ENCODE measurements at regions not wholly inside any gene's neighbourhood (a gene's known extent, or its start where the extent isn't known, plus 50 kb on each side); places are given as distances from the start of the nearest gene placed in this dataset.

- no TSS peak for BruUV-seq (replicated peaks)
- intact Hi-C loops (cut with micrococcal nuclease): no loop called here
- peaks cover 19% of the 10 kb centered on the region for H3K27me3 ChIP-seq (ENCODE audit: insufficient read depth, low read length)
Observed at GRCh38 chr10:43970018-43970698, 321.5 kb upstream of the ZNF32 start.

DNA sequence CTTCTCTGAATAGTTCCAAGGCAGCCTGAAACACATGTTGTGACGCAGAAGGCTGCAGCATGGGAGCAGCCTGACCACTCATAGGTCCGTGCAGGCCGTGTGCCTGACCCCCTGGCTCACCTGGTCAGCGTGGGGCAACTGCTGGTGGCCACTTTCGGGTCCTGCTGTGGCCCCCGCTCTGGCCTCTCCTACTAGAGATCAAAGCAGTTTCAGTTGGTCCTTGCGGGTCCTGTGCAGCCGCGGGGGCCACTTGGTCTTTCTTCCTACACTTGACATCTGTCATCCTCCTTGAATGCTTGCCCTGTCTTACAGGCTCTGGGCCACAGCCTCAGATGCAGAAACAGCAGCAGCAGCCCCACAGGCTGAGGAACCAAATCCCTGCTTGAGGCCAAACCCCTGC, 320.8 kb upstream of the ZNF32 start:
- POLR2A ChIA-PET: no interaction called here
- TF ChIP-seq EZH2 (IDR thresholded peaks at IDR 0.05) (no peak), YY1 (IDR thresholded peaks at IDR 0.05; ENCODE audit: extremely low read depth, insufficient replicate concordance, low read depth, low read length) (no peak), JUND (IDR thresholded peaks at IDR 0.05) (no peak), EZH2phosphoT487 (IDR thresholded peaks at IDR 0.05; ENCODE audit: borderline replicate concordance) (no peak), CTCF (IDR thresholded peaks at IDR 0.05 in 2 of 3, conservative IDR thresholded peaks at IDR 0.05 in 1 of 3; ENCODE audit: borderline replicate concordance in 1 of 3, insufficient read depth in 1 of 3, low read depth in 2 of 3, low read length in 2 of 3) (no peak), ATF3 (IDR thresholded peaks at IDR 0.05) (no peak), EGR1 (IDR thresholded peaks at IDR 0.05; ENCODE audit: low read depth) (no peak), CBX3 (IDR thresholded peaks at IDR 0.05; ENCODE audit: low read depth) (no peak), MAX (IDR thresholded peaks at IDR 0.05) (no peak), POLR2A (IDR thresholded peaks at IDR 0.05; ENCODE audit: borderline replicate concordance, extremely low read depth, insufficient read depth, insufficient read length) (no peak), ZNF274 (IDR thresholded peaks at IDR 0.05; ENCODE audit: low read depth, low read length) (no peak), SP1 (IDR thresholded peaks at IDR 0.05; ENCODE audit: low read depth) (no peak), ELF1 (IDR thresholded peaks at IDR 0.05; ENCODE audit: borderline replicate concordance, low read depth) (no peak), FOSL1 (IDR thresholded peaks at IDR 0.05; ENCODE audit: low read depth) (no peak), CEBPB (IDR thresholded peaks at IDR 0.05; ENCODE audit: low read depth) (no peak), SIN3A (IDR thresholded peaks at IDR 0.05; ENCODE audit: low read depth) (no peak), POLR2AphosphoS5 (IDR thresholded peaks at IDR 0.05; ENCODE audit: low read depth, low read length) (no peak)

More at GRCh38 chr10:43970018-43970698, 321.5 kb upstream of the ZNF32 start:
- H3K36me3 ChIP-seq (ENCODE audit: control insufficient read depth in 1 of 2, insufficient read depth in 2 of 2, low read length in 2 of 2): no peaks in the 10 kb centered on the region
- H3K27ac ChIP-seq (ENCODE audit: low read depth, low read length): no peak overlapping the region
- DNase-seq (ENCODE audit: low read depth, low spot score) (no peak), ATAC-seq (no peak)
- RAD21 ChIA-PET (ENCODE audit: low non-redundant PET in 1 of 2, low total read pairs in 2 of 2, uncharacterized antibody in 2 of 2, unreplicated experiment in 2 of 2): no interaction called here
- POLR2A ChIA-PET: no interaction called here
- H2AFZ ChIP-seq (ENCODE audit: low read depth, low read length, poor library complexity, severe bottlenecking): no peak overlapping the region
- H3K4me3 ChIP-seq (replicated peaks in 1 of 2; ENCODE audit: low read depth in 1 of 2, low read length in 2 of 2): no peak overlapping the region
- TF ChIP-seq SP1 (IDR thresholded peaks at IDR 0.05; ENCODE audit: low read depth) (no peak), EZH2 (IDR thresholded peaks at IDR 0.05) (no peak), JUND (IDR thresholded peaks at IDR 0.05) (no peak), MAX (IDR thresholded peaks at IDR 0.05) (no peak), EGR1 (IDR thresholded peaks at IDR 0.05; ENCODE audit: low read depth) (no peak), ATF3 (IDR thresholded peaks at IDR 0.05) (no peak)
- H4K20me1 ChIP-seq (ENCODE audit: insufficient read depth): no peaks in the 10 kb centered on the region
- no peaks in the 10 kb centered on the region for H3K9me3 ChIP-seq (ENCODE audit: control insufficient read depth in 1 of 2, insufficient read depth in 1 of 2, low read depth in 1 of 2, low read length in 2 of 2)
- H3K4me2 ChIP-seq (ENCODE audit: low read length): no peak overlapping the region
- no peaks in the 10 kb centered on the region for H3K4me1 ChIP-seq (ENCODE audit: control insufficient read depth in 1 of 2, insufficient read depth in 2 of 2, low read length in 2 of 2)
- H3K9ac ChIP-seq (ENCODE audit: low read length): no peak overlapping the region
- no peaks in the 10 kb centered on the region for H3K79me2 ChIP-seq (ENCODE audit: insufficient read depth, low read length)
- H3K9me2 ChIP-seq (ENCODE audit: insufficient read depth): no peaks in the 10 kb centered on the region
- CTCF ChIA-PET: no interaction called here

More for the DNA sequence above, 320.8 kb upstream of the ZNF32 start:
- no peaks in the 10 kb centered on the region for H3K36me3 ChIP-seq (ENCODE audit: control insufficient read depth in 1 of 2, insufficient read depth in 2 of 2, low read length in 2 of 2)
- no peaks in the 10 kb centered on the region for H3K9me2 ChIP-seq (ENCODE audit: insufficient read depth)
- RAD21 ChIA-PET (ENCODE audit: low non-redundant PET in 1 of 2, low total read pairs in 2 of 2, uncharacterized antibody in 2 of 2, unreplicated experiment in 2 of 2): no interaction called here
- H3K9me3 ChIP-seq (ENCODE audit: control insufficient read depth in 1 of 2, insufficient read depth in 1 of 2, low read depth in 1 of 2, low read length in 2 of 2): no peaks in the 10 kb centered on the region
- no TSS peak for BruUV-seq (replicated peaks)
- no peak for DNase-seq (ENCODE audit: low read depth, low spot score)
- H3K4me1 ChIP-seq (ENCODE audit: control insufficient read depth in 1 of 2, insufficient read depth in 2 of 2, low read length in 2 of 2): no peaks in the 10 kb centered on the region
- no peak overlapping the region for H3K9ac ChIP-seq (ENCODE audit: low read length)
- no peaks in the 10 kb centered on the region for H4K20me1 ChIP-seq (ENCODE audit: insufficient read depth)
- H3K27ac ChIP-seq (ENCODE audit: low read depth, low read length): no peak overlapping the region
- CTCF ChIA-PET: no interaction called here
- H3K4me2 ChIP-seq (ENCODE audit: low read length): no peak overlapping the region
- intact Hi-C loops (cut with micrococcal nuclease): no loop called here
- no peak for ATAC-seq
- no peak overlapping the region for H3K4me3 ChIP-seq (replicated peaks in 1 of 2; ENCODE audit: low read depth in 1 of 2, low read length in 2 of 2)
- peaks cover 23% of the 10 kb centered on the region for H3K27me3 ChIP-seq (ENCODE audit: insufficient read depth, low read length)
- no peaks in the 10 kb centered on the region for H3K79me2 ChIP-seq (ENCODE audit: insufficient read depth, low read length)
- no peak overlapping the region for H2AFZ ChIP-seq (ENCODE audit: low read depth, low read length, poor library complexity, severe bottlenecking)

Measured in HCT116 (cell line).